Loucy (cell line): ENCODE measurements at regions not wholly inside any gene's neighbourhood (a gene's known extent, or its start where the extent isn't known, plus 50 kb on each side); places are given as distances from the start of the nearest gene placed in this dataset.

ENCODE experiments used
- H2AFZ ChIP-seq: fragments of 200-600 bp; sonication (generic); 2 replicates; pipeline ENCODE4 v1.6.0; 2016; ENCODE audit warnings: antibody characterized with exemption, mild to moderate bottlenecking, low read length, moderate library complexity
- H3F3A ChIP-seq: fragments of 200-600 bp; 2 replicates; pipeline ENCODE4 v1.6.0; 2016; ENCODE audit warnings: antibody characterized with exemption, low read depth, mild to moderate bottlenecking
- H3K27me3 ChIP-seq: fragments of 200-600 bp; sonication (generic); 2 replicates; pipeline ENCODE4 v1.6.1; 2014; ENCODE audit warnings: low read length, mild to moderate bottlenecking; ENCODE audit not compliant: insufficient read depth, poor library complexity, severe bottlenecking
- H3K36me3 ChIP-seq: fragments of 200-600 bp; sonication (generic); 2 replicates; pipeline ENCODE4 v1.6.1; 2016; ENCODE audit warnings: low read length; ENCODE audit not compliant: insufficient read depth
- H3K4me1 ChIP-seq: fragments of 200-600 bp; sonication (generic); 2 replicates; pipeline ENCODE4 v1.5.1; 2014; ENCODE audit warnings: low read length, mild to moderate bottlenecking; ENCODE audit not compliant: insufficient read depth, poor library complexity, severe bottlenecking
- H3K4me2 ChIP-seq: fragments of 200-600 bp; sonication (generic); 2 replicates; pipeline ENCODE4 v1.6.0; 2014; ENCODE audit warnings: antibody characterized with exemption, low read length, low read depth, mild to moderate bottlenecking; ENCODE audit not compliant: poor library complexity, severe bottlenecking
- H3K4me3 ChIP-seq: fragments of 200-600 bp; sonication (generic); 2 replicates; pipeline ENCODE4 v1.5.1; 2014; ENCODE audit warnings: low read length, mild to moderate bottlenecking, mixed read lengths; ENCODE audit not compliant: poor library complexity, severe bottlenecking
- H3K79me2 ChIP-seq: fragments of 200-600 bp; sonication (generic); 2 replicates; pipeline ENCODE4 v1.6.1; 2014; ENCODE audit warnings: low read length; ENCODE audit not compliant: insufficient read depth
- H3K9ac ChIP-seq: fragments of 200-600 bp; sonication (generic); 2 replicates; pipeline ENCODE4 v1.6.0; 2014; ENCODE audit warnings: mild to moderate bottlenecking, low read depth, low read length, moderate library complexity; ENCODE audit not compliant: poor library complexity, severe bottlenecking
- H3K9me2 ChIP-seq: fragments of 200-600 bp; sonication (generic); replicated peaks from 2 replicates; pipeline ENCODE4 v1.6.1; 2016; ENCODE audit warnings: low read depth, low read length, mixed read lengths
- H3K9me3 ChIP-seq: fragments of 200-600 bp; sonication (generic); 2 replicates; pipeline ENCODE4 v1.6.1; 2014; ENCODE audit warnings: mild to moderate bottlenecking, antibody characterized with exemption, low read length, low read depth; ENCODE audit not compliant: insufficient read depth
- H4K20me1 ChIP-seq: fragments of 200-600 bp; sonication (generic); 2 replicates; pipeline ENCODE4 v1.6.0; 2014; ENCODE audit warnings: antibody characterized with exemption, low read length, mild to moderate bottlenecking; ENCODE audit not compliant: insufficient read depth, poor library complexity, severe bottlenecking
- EZH2phosphoT487 ChIP-seq: fragments of 200-600 bp; IDR thresholded peaks from 2 replicates; pipeline ENCODE4 v1.6.1; 2018; ENCODE audit warnings: antibody characterized with exemption, mild to moderate bottlenecking, moderate library complexity, borderline replicate concordance
- TF ChIP-seq, protein P1 (sequence below): fragments of 200-600 bp; sonication (generic); conservative IDR thresholded peaks from 2 replicates; pipeline ENCODE4 v1.5.1; 2014; ENCODE audit warnings: mild to moderate bottlenecking, antibody characterized with exemption, low read length

DNA sequence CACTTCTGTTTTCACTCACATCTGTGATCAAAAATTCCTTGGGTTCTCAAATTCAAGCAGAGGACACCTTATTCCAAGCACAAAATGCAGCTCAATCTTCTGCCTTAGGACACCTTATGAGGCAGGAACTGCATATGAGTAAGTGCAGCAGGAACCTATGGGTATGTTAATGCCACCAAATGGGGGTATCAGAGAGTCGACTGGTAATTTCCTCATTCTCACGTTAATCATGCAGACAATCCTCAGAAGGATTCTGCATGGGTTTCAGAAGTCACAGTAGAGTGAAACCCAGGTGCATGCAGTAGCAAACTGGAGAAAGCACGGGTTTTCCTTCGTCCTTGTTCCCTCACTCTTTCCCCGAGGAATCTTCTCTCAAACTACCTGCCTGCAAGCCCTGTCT is 452.8 kb downstream of the CBLN2 start:
- Histone ChIP-seq H3K79me2 (no peaks in the 10 kb centered on the region), H3K4me3 (no peak overlapping the region), H3F3A (no peaks in the 10 kb centered on the region), H3K9me2 (no peaks in the 10 kb centered on the region), H3K9me3 (no peaks in the 10 kb centered on the region), H3K36me3 (no peaks in the 10 kb centered on the region), H4K20me1 (no peaks in the 10 kb centered on the region), H3K4me1 (no peaks in the 10 kb centered on the region), H3K4me2 (no peak overlapping the region), H3K27me3 (no peaks in the 10 kb centered on the region), H2AFZ (no peak overlapping the region), H3K9ac (no peak overlapping the region)
- TF ChIP-seq, protein P1, sequence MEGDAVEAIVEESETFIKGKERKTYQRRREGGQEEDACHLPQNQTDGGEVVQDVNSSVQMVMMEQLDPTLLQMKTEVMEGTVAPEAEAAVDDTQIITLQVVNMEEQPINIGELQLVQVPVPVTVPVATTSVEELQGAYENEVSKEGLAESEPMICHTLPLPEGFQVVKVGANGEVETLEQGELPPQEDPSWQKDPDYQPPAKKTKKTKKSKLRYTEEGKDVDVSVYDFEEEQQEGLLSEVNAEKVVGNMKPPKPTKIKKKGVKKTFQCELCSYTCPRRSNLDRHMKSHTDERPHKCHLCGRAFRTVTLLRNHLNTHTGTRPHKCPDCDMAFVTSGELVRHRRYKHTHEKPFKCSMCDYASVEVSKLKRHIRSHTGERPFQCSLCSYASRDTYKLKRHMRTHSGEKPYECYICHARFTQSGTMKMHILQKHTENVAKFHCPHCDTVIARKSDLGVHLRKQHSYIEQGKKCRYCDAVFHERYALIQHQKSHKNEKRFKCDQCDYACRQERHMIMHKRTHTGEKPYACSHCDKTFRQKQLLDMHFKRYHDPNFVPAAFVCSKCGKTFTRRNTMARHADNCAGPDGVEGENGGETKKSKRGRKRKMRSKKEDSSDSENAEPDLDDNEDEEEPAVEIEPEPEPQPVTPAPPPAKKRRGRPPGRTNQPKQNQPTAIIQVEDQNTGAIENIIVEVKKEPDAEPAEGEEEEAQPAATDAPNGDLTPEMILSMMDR: no peak
- no peak for TF ChIP-seq EZH2phosphoT487

DNA sequence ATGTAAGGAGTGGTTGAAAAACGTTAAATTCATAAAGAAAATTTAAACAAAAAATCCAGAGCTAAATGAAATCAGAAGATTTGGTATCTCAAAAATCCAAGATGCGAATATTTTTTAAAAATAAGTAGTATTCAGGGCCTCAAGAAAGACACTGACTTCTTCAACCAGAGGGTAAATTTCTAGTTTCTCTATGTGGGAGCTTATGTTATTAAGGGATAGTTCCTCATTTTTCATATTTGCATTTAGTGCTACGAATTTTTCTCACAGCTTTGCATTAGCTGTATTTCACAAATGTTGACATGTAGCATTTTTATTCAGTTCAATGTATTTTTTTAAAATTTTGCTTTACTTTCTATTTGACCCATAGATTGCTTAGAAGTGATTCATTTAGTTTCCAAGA is 454.7 kb downstream of the CBLN2 start:
- no peak overlapping the region for H3K4me3 ChIP-seq
- no peaks in the 10 kb centered on the region for H3K9me3 ChIP-seq
- no peak overlapping the region for H2AFZ ChIP-seq
- H3K4me2 ChIP-seq: no peak overlapping the region
- no peaks in the 10 kb centered on the region for H3K36me3 ChIP-seq
- H3F3A ChIP-seq: no peaks in the 10 kb centered on the region
- H4K20me1 ChIP-seq: no peaks in the 10 kb centered on the region
- TF ChIP-seq, protein P1: no peak
- no peak for TF ChIP-seq EZH2phosphoT487
- no peaks in the 10 kb centered on the region for H3K9me2 ChIP-seq
- no peaks in the 10 kb centered on the region for H3K27me3 ChIP-seq
- H3K79me2 ChIP-seq: no peaks in the 10 kb centered on the region
- no peak overlapping the region for H3K9ac ChIP-seq
- H3K4me1 ChIP-seq: no peaks in the 10 kb centered on the region

DNA sequence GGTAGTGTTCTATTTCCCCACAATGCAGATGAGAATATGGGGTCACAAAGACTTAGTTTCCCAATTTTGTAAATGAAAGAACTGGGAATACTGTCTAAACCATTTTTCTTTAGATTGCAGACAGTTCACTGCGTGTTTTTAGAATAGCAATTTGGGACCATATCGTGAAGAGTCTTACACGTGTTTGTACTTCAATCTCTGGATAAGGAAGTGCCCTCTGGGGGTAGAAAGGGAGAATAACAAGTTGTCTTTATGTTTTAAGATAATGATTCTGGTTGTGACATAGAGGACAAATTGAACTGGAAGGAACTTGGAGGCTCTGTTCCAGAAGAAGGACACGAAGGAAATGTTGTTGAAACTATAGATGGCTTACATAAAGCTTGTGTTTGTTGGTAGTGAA is 457.7 kb downstream of the CBLN2 start:
- H3F3A ChIP-seq: no peaks in the 10 kb centered on the region
- H3K4me3 ChIP-seq: no peak overlapping the region
- H3K9me2 ChIP-seq: no peaks in the 10 kb centered on the region
- H2AFZ ChIP-seq: no peak overlapping the region
- H3K9me3 ChIP-seq: no peaks in the 10 kb centered on the region
- H3K79me2 ChIP-seq: no peaks in the 10 kb centered on the region
- H3K9ac ChIP-seq: no peak overlapping the region
- H4K20me1 ChIP-seq: no peaks in the 10 kb centered on the region
- no peak for TF ChIP-seq EZH2phosphoT487
- TF ChIP-seq, protein P1: peak; percentile 64
- H3K36me3 ChIP-seq: no peaks in the 10 kb centered on the region
- no peaks in the 10 kb centered on the region for H3K4me1 ChIP-seq
- H3K4me2 ChIP-seq: no peak overlapping the region
- H3K27me3 ChIP-seq: no peaks in the 10 kb centered on the region
